BJ (cell line): ENCODE measurements at regions not wholly inside any gene's neighbourhood (a gene's known extent, or its start where the extent isn't known, plus 50 kb on each side); places are given as distances from the start of the nearest gene placed in this dataset.

Source experiments
- CTCF ChIA-PET: fragments of 350-600 bp; formaldehyde crosslinking; extraction: SDS; loops from one replicate; lab custom pipeline; 2021; ENCODE audit warnings: antibody characterized with exemption, inconsistent platforms; lab: Yijun Ruan, JAX
- POLR2A ChIA-PET: fragments of 300-600 bp; sonication (Branson Sonifier 250); formaldehyde crosslinking; extraction: SDS; loops from one replicate; lab custom pipeline; 2021; ENCODE audit warnings: antibody characterized with exemption; lab: Charles Lee
- DNase-seq: peaks from one replicate; pipeline ENCODE4 v3.0.0-alpha.2; 2011; ENCODE audit warnings: low read depth
- H3K27me3 ChIP-seq: 2 replicates; pipeline ENCODE4 v1.6.0; 2011; ENCODE audit warnings: low read length; ENCODE audit not compliant: control insufficient read depth, insufficient read depth
- H3K36me3 ChIP-seq: 2 replicates; pipeline ENCODE4 v1.5.1; 2011; ENCODE audit warnings: low read length; ENCODE audit not compliant: control insufficient read depth, insufficient read depth
- H3K4me3 ChIP-seq: 2 replicates; pipeline ENCODE4 v1.5.1; 2011; ENCODE audit warnings: low read depth, mild to moderate bottlenecking, control low read depth, low read length
- TF ChIP-seq, protein P1 (sequence below): IDR thresholded peaks from 2 replicates; pipeline ENCODE4 v1.5.1; 2011; ENCODE audit warnings: low read depth, mild to moderate bottlenecking, control low read depth, inconsistent platforms, low read length, moderate library complexity; ENCODE audit not compliant: insufficient read depth

DNA sequence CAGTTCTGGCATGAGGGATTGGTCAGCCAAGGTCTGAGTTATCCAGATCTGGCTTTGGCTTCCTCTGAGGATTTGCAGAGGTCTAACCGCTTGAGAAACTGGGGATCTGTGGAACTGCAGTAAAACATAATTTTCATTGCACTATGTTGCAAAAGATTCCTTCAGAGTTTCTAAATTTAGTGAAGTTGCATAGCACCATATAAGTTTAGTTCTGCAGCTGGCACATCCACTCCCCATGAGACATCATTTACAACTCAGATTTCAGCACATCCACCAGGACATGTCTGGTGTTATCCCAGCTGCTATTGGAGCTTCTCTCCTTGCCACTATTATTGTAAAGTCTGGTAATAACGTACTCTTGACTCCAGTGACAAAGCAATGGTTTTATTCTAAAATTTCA, 181.5 kb downstream of the CWF19L2 start:
- ChIA-PET POLR2A (no interaction called here), CTCF (no interaction called here)
- Histone ChIP-seq H3K4me3 (no peak overlapping the region), H3K27me3 (no peaks in the 10 kb centered on the region), H3K36me3 (no peaks in the 10 kb centered on the region)
- TF ChIP-seq, protein P1, sequence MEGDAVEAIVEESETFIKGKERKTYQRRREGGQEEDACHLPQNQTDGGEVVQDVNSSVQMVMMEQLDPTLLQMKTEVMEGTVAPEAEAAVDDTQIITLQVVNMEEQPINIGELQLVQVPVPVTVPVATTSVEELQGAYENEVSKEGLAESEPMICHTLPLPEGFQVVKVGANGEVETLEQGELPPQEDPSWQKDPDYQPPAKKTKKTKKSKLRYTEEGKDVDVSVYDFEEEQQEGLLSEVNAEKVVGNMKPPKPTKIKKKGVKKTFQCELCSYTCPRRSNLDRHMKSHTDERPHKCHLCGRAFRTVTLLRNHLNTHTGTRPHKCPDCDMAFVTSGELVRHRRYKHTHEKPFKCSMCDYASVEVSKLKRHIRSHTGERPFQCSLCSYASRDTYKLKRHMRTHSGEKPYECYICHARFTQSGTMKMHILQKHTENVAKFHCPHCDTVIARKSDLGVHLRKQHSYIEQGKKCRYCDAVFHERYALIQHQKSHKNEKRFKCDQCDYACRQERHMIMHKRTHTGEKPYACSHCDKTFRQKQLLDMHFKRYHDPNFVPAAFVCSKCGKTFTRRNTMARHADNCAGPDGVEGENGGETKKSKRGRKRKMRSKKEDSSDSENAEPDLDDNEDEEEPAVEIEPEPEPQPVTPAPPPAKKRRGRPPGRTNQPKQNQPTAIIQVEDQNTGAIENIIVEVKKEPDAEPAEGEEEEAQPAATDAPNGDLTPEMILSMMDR, result no peak
- DNase-seq, result no peak

DNA sequence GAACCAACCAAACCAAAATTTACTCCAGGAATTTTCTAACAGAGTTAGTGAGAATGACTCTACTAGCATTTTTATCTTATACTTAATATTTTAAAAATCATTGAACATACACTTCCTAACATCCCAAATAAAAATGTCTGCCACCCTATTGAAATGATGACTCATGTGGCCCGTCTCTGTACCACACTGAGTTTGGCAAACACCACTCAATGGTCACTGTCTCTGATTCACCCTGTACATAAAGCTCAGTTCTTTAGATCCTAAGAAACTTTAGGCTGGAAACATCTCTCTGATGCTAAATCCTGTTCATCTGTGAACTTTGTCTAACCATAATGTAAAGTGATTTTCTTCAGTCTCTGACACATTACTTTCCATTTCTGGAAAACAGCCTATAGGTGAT, 182.0 kb downstream of the CWF19L2 start:
- H3K27me3 ChIP-seq, result no peaks in the 10 kb centered on the region
- TF ChIP-seq, protein P1, result no peak
- H3K36me3 ChIP-seq, result no peaks in the 10 kb centered on the region
- CTCF ChIA-PET, result no interaction called here
- POLR2A ChIA-PET, result no interaction called here
- H3K4me3 ChIP-seq, result no peak overlapping the region
- no peak for DNase-seq

DNA sequence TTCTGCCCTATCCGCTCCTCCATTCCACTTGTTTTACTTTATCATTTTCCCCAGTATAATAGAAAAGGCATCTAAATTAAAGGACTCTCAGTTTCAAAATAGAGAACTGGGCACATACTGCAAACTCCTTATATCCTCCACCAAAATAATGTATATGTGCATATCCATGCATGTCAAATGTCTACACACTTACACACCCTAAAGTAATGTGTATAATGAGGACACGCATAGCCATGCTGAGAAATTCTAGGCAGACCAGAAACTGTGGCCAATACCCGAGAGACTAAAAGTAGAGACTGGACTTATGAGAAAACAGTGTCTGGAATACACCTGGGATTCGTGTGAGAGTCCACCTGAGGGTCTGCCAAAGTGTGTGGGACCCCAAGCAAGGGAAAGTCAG, 183.5 kb downstream of the CWF19L2 start:
- CTCF ChIA-PET, result no interaction called here
- Histone ChIP-seq H3K36me3 (no peaks in the 10 kb centered on the region), H3K27me3 (no peaks in the 10 kb centered on the region), H3K4me3 (no peak overlapping the region)
- TF ChIP-seq, protein P1, result no peak
- POLR2A ChIA-PET, result no interaction called here
- DNase-seq, result no peak

DNA sequence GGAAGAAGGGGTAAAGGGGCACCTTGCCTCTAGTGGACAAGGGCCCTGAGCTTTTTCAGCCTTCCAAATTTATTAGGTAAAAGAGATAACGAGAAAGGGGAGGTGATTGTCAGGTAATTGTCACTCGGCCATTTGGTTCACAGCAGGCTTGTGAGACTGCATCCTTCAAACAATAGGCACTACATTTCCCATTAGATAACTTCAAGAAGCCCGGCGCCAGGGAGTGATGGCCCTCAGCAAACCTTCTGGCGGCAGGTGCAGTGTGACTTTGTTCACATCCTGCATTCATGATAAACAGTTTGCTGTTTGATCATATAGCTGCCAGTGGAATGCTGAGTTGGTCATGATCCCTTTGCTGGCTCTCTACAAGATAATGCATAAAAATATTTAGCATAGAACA, 185.1 kb downstream of the CWF19L2 start:
- TF ChIP-seq, protein P1, result no peak
- Histone ChIP-seq H3K4me3 (no peak overlapping the region), H3K27me3 (no peaks in the 10 kb centered on the region), H3K36me3 (no peaks in the 10 kb centered on the region)
- POLR2A ChIA-PET, result no interaction called here
- DNase-seq, result no peak
- CTCF ChIA-PET, result no interaction called here

DNA sequence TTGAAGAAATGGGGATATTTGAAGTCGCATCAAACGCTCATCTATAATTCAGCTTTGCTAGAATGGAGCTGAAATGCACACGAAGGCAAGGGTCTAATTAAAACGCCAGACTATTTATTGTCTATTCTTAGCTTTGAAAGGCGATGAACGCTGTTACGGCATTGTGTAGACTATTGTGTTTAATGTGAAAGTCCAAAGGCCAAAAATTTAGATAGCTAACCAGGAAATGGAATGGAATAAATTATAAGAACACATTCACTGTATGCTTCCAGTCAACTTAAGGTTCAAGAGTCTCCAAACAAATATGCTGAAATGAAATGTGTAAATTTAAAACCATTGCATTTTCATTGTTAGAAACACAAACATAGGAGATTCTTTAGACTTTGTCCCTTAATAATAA, 186.2 kb downstream of the CWF19L2 start:
- Histone ChIP-seq H3K4me3 (no peak overlapping the region), H3K36me3 (no peaks in the 10 kb centered on the region), H3K27me3 (no peaks in the 10 kb centered on the region)
- ChIA-PET CTCF (no interaction called here), POLR2A (no interaction called here)
- no peak for DNase-seq
- TF ChIP-seq, protein P1, result no peak
